IMR-90 (cell line): ENCODE measurements at regions not wholly inside any gene's neighbourhood (a gene's known extent, or its start where the extent isn't known, plus 50 kb on each side); places are given as distances from the start of the nearest gene placed in this dataset.

Experiments used
- CHD1 ChIP-seq: IDR thresholded peaks from 2 replicates; pipeline ENCODE4 v1.6.1; 2012; ENCODE audit warnings: low read depth, low read length, improper control_type of control experiment
- CTCF ChIP-seq: conservative IDR thresholded peaks from 2 replicates; pipeline ENCODE4 v1.5.1; 2012; ENCODE audit warnings: mild to moderate bottlenecking, low read depth, low read length, improper control_type of control experiment
- POLR2A ChIP-seq: IDR thresholded peaks from 2 replicates; pipeline ENCODE4 v1.6.1; 2012; ENCODE audit warnings: mild to moderate bottlenecking, low read depth, low read length
- RAD21 ChIP-seq: IDR thresholded peaks from 2 replicates; pipeline ENCODE4 v1.6.1; 2012; ENCODE audit warnings: low read length, improper control_type of control experiment
- RFX5 ChIP-seq: IDR thresholded peaks from 2 replicates; pipeline ENCODE4 v1.8.0; 2012; ENCODE audit warnings: low read depth, mild to moderate bottlenecking, low read length, moderate library complexity

GRCh38 chr2:186330050-186330449, 156.0 kb upstream of the ZC3H15 start:
- no peak for TF ChIP-seq POLR2A
- no peak for TF ChIP-seq CTCF
- TF ChIP-seq RAD21: no peak
- no peak for TF ChIP-seq RFX5
- TF ChIP-seq CHD1: no peak
